Progenitor cell of endocrine pancreas (in vitro differentiated cells): ENCODE measurements at regions not wholly inside any gene's neighbourhood (a gene's known extent, or its start where the extent isn't known, plus 50 kb on each side); places are given as distances from the start of the nearest gene placed in this dataset.

ENCODE experiments used
- DNase-seq: peaks from one replicate; pipeline ENCODE4 v3.0.0; 2021; ENCODE audit warnings: low spot score; ENCODE audit not compliant: unreplicated experiment
- H3K27ac Mint-ChIP-seq: 2 replicates; pipeline ENCODE4 v1.8.0; 2021; ENCODE audit warnings: mild to moderate bottlenecking, moderate library complexity, mixed read lengths
- H3K27me3 Mint-ChIP-seq: 2 replicates; pipeline ENCODE4 v1.8.0; 2021; ENCODE audit warnings: mixed read lengths
- H3K36me3 Mint-ChIP-seq: 2 replicates; pipeline ENCODE4 v1.8.0; 2022; ENCODE audit warnings: mixed read lengths; ENCODE audit not compliant: insufficient read depth
- H3K4me1 Mint-ChIP-seq: 2 replicates; pipeline ENCODE4 v1.8.0; 2021; ENCODE audit warnings: low read depth, mixed read lengths
- H3K4me3 Mint-ChIP-seq: 2 replicates; pipeline ENCODE4 v1.8.0; 2021; ENCODE audit warnings: low read depth, mild to moderate bottlenecking, moderate library complexity, mixed read lengths
- H3K9me3 Mint-ChIP-seq: 2 replicates; pipeline ENCODE4 v1.8.0; 2021; ENCODE audit warnings: low read depth, mixed read lengths
- CTCF ChIP-seq: fragments of 200-600 bp; sonication (generic); IDR thresholded peaks from one replicate; pipeline ENCODE4 v1.5.0; 2021; ENCODE audit warnings: antibody characterized with exemption, mild to moderate bottlenecking; ENCODE audit not compliant: unreplicated experiment

- no peak for TF ChIP-seq CTCF
- Mint-ChIP-seq H3K27me3 (no peaks in the 10 kb centered on the region), H3K4me1 (no peaks in the 10 kb centered on the region), H3K36me3 (no peaks in the 10 kb centered on the region), H3K9me3 (no peaks in the 10 kb centered on the region), H3K27ac (no peak overlapping the region), H3K4me3 (no peak overlapping the region)
- no peak for DNase-seq
Observed at GRCh38 chr7:46809886-46810285, 772.0 kb downstream of the TNS3 start.

GRCh38 chr7:46806856-46807255, 775.1 kb downstream of the TNS3 start:
- Mint-ChIP-seq H3K4me1 (no peaks in the 10 kb centered on the region), H3K27ac (no peak overlapping the region), H3K9me3 (no peaks in the 10 kb centered on the region), H3K36me3 (no peaks in the 10 kb centered on the region), H3K4me3 (no peak overlapping the region), H3K27me3 (no peaks in the 10 kb centered on the region)
- no peak for TF ChIP-seq CTCF
- no peak for DNase-seq

GRCh38 chr7:46802479-46802878, 779.4 kb downstream of the TNS3 start:
- Mint-ChIP-seq H3K27me3 (no peaks in the 10 kb centered on the region), H3K27ac (no peak overlapping the region), H3K36me3 (no peaks in the 10 kb centered on the region), H3K4me3 (no peak overlapping the region), H3K9me3 (peaks cover 8% of the 10 kb centered on the region), H3K4me1 (no peaks in the 10 kb centered on the region)
- TF ChIP-seq CTCF, result no peak
- no peak for DNase-seq

GRCh38 chr7:46791188-46791587, 790.7 kb downstream of the TNS3 start:
- peaks cover 2% of the 10 kb centered on the region for H3K4me1 Mint-ChIP-seq
- H3K27ac Mint-ChIP-seq, result no peak overlapping the region
- no peaks in the 10 kb centered on the region for H3K9me3 Mint-ChIP-seq
- TF ChIP-seq CTCF, result no peak
- H3K36me3 Mint-ChIP-seq, result no peaks in the 10 kb centered on the region
- no peaks in the 10 kb centered on the region for H3K27me3 Mint-ChIP-seq
- H3K4me3 Mint-ChIP-seq, result no peak overlapping the region
- DNase-seq, result no peak

GRCh38 chr7:46786995-46787394, 794.9 kb downstream of the TNS3 start:
- no peak for DNase-seq
- H3K4me3 Mint-ChIP-seq, result no peak overlapping the region
- peaks cover 2% of the 10 kb centered on the region for H3K4me1 Mint-ChIP-seq
- no peaks in the 10 kb centered on the region for H3K27me3 Mint-ChIP-seq
- peaks cover 1% of the 10 kb centered on the region for H3K36me3 Mint-ChIP-seq
- H3K27ac Mint-ChIP-seq, result no peak overlapping the region
- H3K9me3 Mint-ChIP-seq, result peaks cover 3% of the 10 kb centered on the region
- TF ChIP-seq CTCF, result no peak
